ENCODE measurements at regions not wholly inside any gene's neighbourhood (a gene's known extent, or its start where the extent isn't known, plus 50 kb on each side); places are given as distances from the start of the nearest gene placed in this dataset.

GRCh38 chr5:97383996-97384395 lies 200.9 kb upstream of the RIOK2 start:
- H3K4me2 ChIP-seq (ENCODE audit: insufficient read depth, low read length), result no peak overlapping the region
- no peak for DNase-seq (ENCODE audit: insufficient read length, low spot score, missing footprints)

GRCh38 chr5:97388794-97389193 lies 205.7 kb upstream of the RIOK2 start:
- Histone ChIP-seq H3K4me2 (ENCODE audit: insufficient read depth, low read length) (no peak overlapping the region), H4K20me1 (ENCODE audit: insufficient read depth, low read length) (no peaks in the 10 kb centered on the region), H3K27me3 (ENCODE audit: insufficient read depth, low read length) (no peaks in the 10 kb centered on the region), H3K4me3 (ENCODE audit: insufficient read depth, low read length) (no peak overlapping the region), H2AFZ (ENCODE audit: low read length) (peak overlapping the region; percentile 65), H3K79me2 (ENCODE audit: insufficient read depth, low read length) (no peaks in the 10 kb centered on the region), H3K9me3 (ENCODE audit: low read depth, low read length) (no peaks in the 10 kb centered on the region), H3K4me1 (ENCODE audit: insufficient read depth, low read length) (peaks cover 4% of the 10 kb centered on the region), H3K27ac (ENCODE audit: low read depth, low read length) (no peak overlapping the region), H3K36me3 (ENCODE audit: insufficient read depth, low read length) (no peaks in the 10 kb centered on the region)
- TF ChIP-seq, protein P1, sequence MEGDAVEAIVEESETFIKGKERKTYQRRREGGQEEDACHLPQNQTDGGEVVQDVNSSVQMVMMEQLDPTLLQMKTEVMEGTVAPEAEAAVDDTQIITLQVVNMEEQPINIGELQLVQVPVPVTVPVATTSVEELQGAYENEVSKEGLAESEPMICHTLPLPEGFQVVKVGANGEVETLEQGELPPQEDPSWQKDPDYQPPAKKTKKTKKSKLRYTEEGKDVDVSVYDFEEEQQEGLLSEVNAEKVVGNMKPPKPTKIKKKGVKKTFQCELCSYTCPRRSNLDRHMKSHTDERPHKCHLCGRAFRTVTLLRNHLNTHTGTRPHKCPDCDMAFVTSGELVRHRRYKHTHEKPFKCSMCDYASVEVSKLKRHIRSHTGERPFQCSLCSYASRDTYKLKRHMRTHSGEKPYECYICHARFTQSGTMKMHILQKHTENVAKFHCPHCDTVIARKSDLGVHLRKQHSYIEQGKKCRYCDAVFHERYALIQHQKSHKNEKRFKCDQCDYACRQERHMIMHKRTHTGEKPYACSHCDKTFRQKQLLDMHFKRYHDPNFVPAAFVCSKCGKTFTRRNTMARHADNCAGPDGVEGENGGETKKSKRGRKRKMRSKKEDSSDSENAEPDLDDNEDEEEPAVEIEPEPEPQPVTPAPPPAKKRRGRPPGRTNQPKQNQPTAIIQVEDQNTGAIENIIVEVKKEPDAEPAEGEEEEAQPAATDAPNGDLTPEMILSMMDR (IDR thresholded peaks at IDR 0.05; ENCODE audit: extremely low read depth, low read depth, low read length), result no peak
- peak; percentile 48 for DNase-seq (ENCODE audit: insufficient read length, low spot score, missing footprints)

More at GRCh38 chr5:97383996-97384395, 200.9 kb upstream of the RIOK2 start:
- Histone ChIP-seq H3K27me3 (ENCODE audit: insufficient read depth, low read length) (no peaks in the 10 kb centered on the region), H3K4me3 (ENCODE audit: insufficient read depth, low read length) (no peak overlapping the region), H3K27ac (ENCODE audit: low read depth, low read length) (no peak overlapping the region), H3K36me3 (ENCODE audit: insufficient read depth, low read length) (no peaks in the 10 kb centered on the region), H3K79me2 (ENCODE audit: insufficient read depth, low read length) (no peaks in the 10 kb centered on the region), H2AFZ (ENCODE audit: low read length) (no peak overlapping the region), H3K9me3 (ENCODE audit: low read depth, low read length) (no peaks in the 10 kb centered on the region), H3K4me1 (ENCODE audit: insufficient read depth, low read length) (no peaks in the 10 kb centered on the region), H4K20me1 (ENCODE audit: insufficient read depth, low read length) (no peaks in the 10 kb centered on the region)
- TF ChIP-seq, protein P1 (IDR thresholded peaks at IDR 0.05; ENCODE audit: extremely low read depth, low read depth, low read length), result no peak

- Histone ChIP-seq H3K4me3 (ENCODE audit: insufficient read depth, low read length) (no peak overlapping the region), H3K4me1 (ENCODE audit: insufficient read depth, low read length) (no peaks in the 10 kb centered on the region), H3K36me3 (ENCODE audit: insufficient read depth, low read length) (no peaks in the 10 kb centered on the region), H4K20me1 (ENCODE audit: insufficient read depth, low read length) (no peaks in the 10 kb centered on the region), H3K27me3 (ENCODE audit: insufficient read depth, low read length) (no peaks in the 10 kb centered on the region), H3K79me2 (ENCODE audit: insufficient read depth, low read length) (no peaks in the 10 kb centered on the region), H3K27ac (ENCODE audit: low read depth, low read length) (no peak overlapping the region), H3K4me2 (ENCODE audit: insufficient read depth, low read length) (no peak overlapping the region), H3K9me3 (ENCODE audit: low read depth, low read length) (no peaks in the 10 kb centered on the region), H2AFZ (ENCODE audit: low read length) (peak overlapping the region; percentile 42)
- no peak for DNase-seq (ENCODE audit: insufficient read length, low spot score, missing footprints)
- TF ChIP-seq, protein P1 (IDR thresholded peaks at IDR 0.05; ENCODE audit: extremely low read depth, low read depth, low read length), result no peak
Observed at GRCh38 chr5:97400537-97400936, 217.5 kb upstream of the RIOK2 start.

DNA sequence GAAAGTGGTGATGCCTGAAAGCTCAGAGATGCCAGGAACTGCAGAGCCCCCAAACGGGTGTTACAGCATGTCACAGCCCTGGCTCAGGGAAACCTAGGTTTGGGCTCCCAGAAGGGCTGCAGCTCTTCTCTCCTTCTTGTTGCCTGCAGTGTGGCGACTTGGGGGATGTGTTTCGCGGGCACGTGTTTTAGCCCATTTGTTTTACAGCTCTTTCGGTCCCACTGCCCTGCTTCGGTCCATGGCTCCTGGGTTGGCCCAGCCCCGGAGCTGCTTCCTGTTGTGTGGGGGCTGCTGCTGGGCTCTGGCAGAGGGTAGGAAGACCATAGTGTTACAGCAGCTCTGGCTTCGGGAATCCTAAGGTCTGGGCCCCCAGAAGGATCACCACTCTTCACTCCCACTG lies 222.9 kb upstream of the RIOK2 start:
- no peaks in the 10 kb centered on the region for H3K4me1 ChIP-seq (ENCODE audit: insufficient read depth, low read length)
- no peak overlapping the region for H3K27ac ChIP-seq (ENCODE audit: low read depth, low read length)
- H3K79me2 ChIP-seq (ENCODE audit: insufficient read depth, low read length), result no peaks in the 10 kb centered on the region
- no peaks in the 10 kb centered on the region for H3K9me3 ChIP-seq (ENCODE audit: low read depth, low read length)
- no peak overlapping the region for H3K4me3 ChIP-seq (ENCODE audit: insufficient read depth, low read length)
- no peak for DNase-seq (ENCODE audit: insufficient read length, low spot score, missing footprints)
- H3K4me2 ChIP-seq (ENCODE audit: insufficient read depth, low read length), result no peak overlapping the region
- no peaks in the 10 kb centered on the region for H3K27me3 ChIP-seq (ENCODE audit: insufficient read depth, low read length)
- H3K36me3 ChIP-seq (ENCODE audit: insufficient read depth, low read length), result no peaks in the 10 kb centered on the region
- no peaks in the 10 kb centered on the region for H4K20me1 ChIP-seq (ENCODE audit: insufficient read depth, low read length)
- no peak overlapping the region for H2AFZ ChIP-seq (ENCODE audit: low read length)
- TF ChIP-seq, protein P1 (IDR thresholded peaks at IDR 0.05; ENCODE audit: extremely low read depth, low read depth, low read length), result no peak

Measured in osteoblast (primary cell).